SK-N-SH (cell line): ENCODE measurements at regions not wholly inside any gene's neighbourhood (a gene's known extent, or its start where the extent isn't known, plus 50 kb on each side); places are given as distances from the start of the nearest gene placed in this dataset.
A peak's percentile ranks its signal among the peaks of the same experiment; 100 is the strongest.

Experiments used
- CTCF ChIA-PET: fragments of 300-600, 350-600 bp; formaldehyde crosslinking; extraction: SDS; loops from one replicate; lab custom pipeline; 2021; lab: Yijun Ruan, JAX
- POLR2A ChIA-PET: fragments of 350-600 bp; sonication (Branson Sonifier 250); formaldehyde crosslinking; extraction: SDS; loops from one replicate; lab custom pipeline; 2020; ENCODE audit warnings: antibody characterized with exemption, inconsistent platforms; lab: Yijun Ruan, JAX
- DNase-seq: peaks from one replicate; pipeline ENCODE4 v3.0.0; 2012
- H2AFZ ChIP-seq: fragments of 200-600 bp; sonication (generic); 2 replicates; pipeline ENCODE4 v1.8.1; 2016; ENCODE audit warnings: antibody characterized with exemption, mild to moderate bottlenecking, low read depth
- H3F3A ChIP-seq: fragments of 200-600 bp; sonication (generic); replicated peaks from 2 replicates; pipeline ENCODE3; 2016; ENCODE audit warnings: antibody characterized with exemption, mild to moderate bottlenecking; ENCODE audit not compliant: insufficient read depth
- H3K27ac ChIP-seq, 2 experiments: fragments of 200-500 bp in 1 of 2; fragments of 200-600 bp in 1 of 2; sonication (Bioruptor generic) in 1 of 2; sonication (generic), shearing (Covaris generic) in 1 of 2; 2 replicates each; pipeline versions ENCODE4 v1.5.1 to v1.6.1; 2014 to 2016; ENCODE audit warnings: low read depth in 2 of 2, inconsistent platforms in 1 of 2, low read length in 1 of 2, mild to moderate bottlenecking in 1 of 2, mixed read lengths in 1 of 2
- H3K27me3 ChIP-seq: fragments of 200-600 bp; sonication (generic), shearing (Covaris generic); 2 replicates; pipeline ENCODE4 v1.6.1; 2016; ENCODE audit warnings: mixed run types; ENCODE audit not compliant: insufficient read depth
- H3K36me3 ChIP-seq, 2 experiments: fragments of 200-500 bp in 1 of 2; fragments of 200-600 bp in 1 of 2; sonication (Bioruptor generic) in 1 of 2; sonication (generic) in 1 of 2; replicated peaks in 1 of 2; 2 replicates each; pipeline versions ENCODE3 to v1.5.1; 2014 to 2016; ENCODE audit warnings: low read length in 1 of 2, mild to moderate bottlenecking in 1 of 2; ENCODE audit not compliant: insufficient read depth in 2 of 2, control insufficient read depth in 1 of 2
- H3K4me1 ChIP-seq, 2 experiments: fragments of 200-500 bp in 1 of 2; fragments of 200-600 bp in 1 of 2; sonication (Bioruptor generic) in 1 of 2; sonication (generic), shearing (Covaris generic) in 1 of 2; 2 replicates each; pipeline versions ENCODE4 v1.5.1 to v1.6.1; 2014 to 2016; ENCODE audit warnings: low read depth in 1 of 2, low read length in 1 of 2, mixed run types in 1 of 2; ENCODE audit not compliant: insufficient read depth in 2 of 2, control insufficient read depth in 1 of 2
- H3K4me2 ChIP-seq: fragments of 200-600 bp; sonication (generic), shearing (Covaris generic); 2 replicates; pipeline ENCODE4 v1.6.1; 2017; ENCODE audit warnings: mixed run types
- H3K4me3 ChIP-seq, 2 experiments: fragments of 200-500 bp in 1 of 2; fragments of 200-600 bp in 1 of 2; sonication (Bioruptor generic) in 1 of 2; sonication (generic), shearing (Covaris generic) in 1 of 2; 2 replicates each; pipeline versions ENCODE4 v1.5.1 to v1.8.1; 2014 to 2016; ENCODE audit warnings: low read depth in 2 of 2, inconsistent platforms in 1 of 2, low read length in 1 of 2, mild to moderate bottlenecking in 1 of 2, mixed read lengths in 1 of 2, moderate library complexity in 1 of 2
- H3K79me2 ChIP-seq: fragments of 200-600 bp; sonication (generic); 2 replicates; pipeline ENCODE4 v1.8.1; 2017; ENCODE audit warnings: mild to moderate bottlenecking; ENCODE audit not compliant: insufficient read depth
- H3K9ac ChIP-seq: fragments of 200-600 bp; sonication (generic); 2 replicates; pipeline ENCODE4 v1.6.1; 2017; ENCODE audit warnings: mixed run types
- H3K9me2 ChIP-seq: fragments of 200-600 bp; sonication (generic); 2 replicates; pipeline ENCODE4 v1.6.1; 2017; ENCODE audit warnings: mixed run types
- H3K9me3 ChIP-seq: fragments of 200-600 bp; sonication (generic); 2 replicates; pipeline ENCODE4 v1.6.1; 2017; ENCODE audit warnings: mixed run types, mild to moderate bottlenecking, moderate library complexity
- H4K20me1 ChIP-seq: fragments of 200-600 bp; sonication (generic); 2 replicates; pipeline ENCODE4 v1.6.1; 2017; ENCODE audit warnings: mild to moderate bottlenecking, mixed run types; ENCODE audit not compliant: insufficient read depth
- ELF1 ChIP-seq: IDR thresholded peaks from 2 replicates; pipeline ENCODE4 v1.4.0; 2012
- FOSL2 ChIP-seq: IDR thresholded peaks from 2 replicates; pipeline ENCODE4 v1.4.0; 2012; ENCODE audit warnings: low read depth, mild to moderate bottlenecking, moderate library complexity, borderline replicate concordance
- FOXM1 ChIP-seq: IDR thresholded peaks from 2 replicates; pipeline ENCODE4 v1.4.0; 2012; ENCODE audit warnings: low read depth, mild to moderate bottlenecking
- GABPA ChIP-seq: IDR thresholded peaks from 2 replicates; pipeline ENCODE4 v1.4.0; 2012; ENCODE audit warnings: low read depth, mild to moderate bottlenecking
- NRF1 ChIP-seq: IDR thresholded peaks from 2 replicates; pipeline ENCODE4 v1.6.1; 2012; ENCODE audit warnings: low read depth, mild to moderate bottlenecking, low read length
- PBX3 ChIP-seq: IDR thresholded peaks from 2 replicates; pipeline ENCODE4; 2012
- REST ChIP-seq: IDR thresholded peaks from 2 replicates; pipeline ENCODE4 v1.6.1; 2012; ENCODE audit warnings: mild to moderate bottlenecking, low read depth, low read length, moderate library complexity
- SIN3A ChIP-seq: IDR thresholded peaks from 2 replicates; pipeline ENCODE4 v1.6.1; 2012; ENCODE audit warnings: low read depth, mild to moderate bottlenecking, low read length, moderate library complexity, borderline replicate concordance
- TEAD4 ChIP-seq: IDR thresholded peaks from 2 replicates; pipeline ENCODE4 v1.4.0; 2012; ENCODE audit warnings: mild to moderate bottlenecking, borderline replicate concordance; ENCODE audit not compliant: insufficient read depth
- USF2 ChIP-seq: fragments of 150-350 bp; IDR thresholded peaks from 2 replicates; pipeline ENCODE4 v1.6.1; 2017; ENCODE audit warnings: antibody characterized with exemption, low read length, low read depth, borderline replicate concordance
- YY1 ChIP-seq: IDR thresholded peaks from 2 replicates; pipeline ENCODE4 v1.4.0; 2012; ENCODE audit warnings: low read depth, mild to moderate bottlenecking
- WGBS: methylation state at CpG from one replicate; pipeline ENCODE4 v1.1.6; 2017; ENCODE audit warnings: low lambda C conversion rate; 5-methylcytosine and 5-hydroxymethylcytosine counted together
- TF ChIP-seq, protein P1 (sequence below): fragments of 200-600 bp; sonication (generic); IDR thresholded peaks from 2 replicates; pipeline ENCODE4 v1.6.1; 2017; ENCODE audit warnings: antibody characterized with exemption, mild to moderate bottlenecking, moderate library complexity
- TF ChIP-seq, protein P2 (sequence below): fragments of 150-350 bp; IDR thresholded peaks from 2 replicates; pipeline ENCODE4 v1.6.1; 2016; ENCODE audit warnings: mild to moderate bottlenecking, low read depth, low read length

GRCh38 chr1:209045331-209046057 lies 538.0 kb upstream of the CAMK1G start:
- H3K4me2 ChIP-seq, result no peak overlapping the region
- H3K9me3 ChIP-seq, result no peaks in the 10 kb centered on the region
- no peak overlapping the region for H2AFZ ChIP-seq
- CTCF ChIA-PET, result interaction anchor here (0.9 kb wide), 1 partner anchor 157 kb away, joined by 3 read pairs; no protein-coding TSS in a partner anchor
- peaks cover 4 to 8% of the 10 kb centered on the region in 2 experiments; a peak in 3 of 4 replicates for H3K4me1 ChIP-seq
- no peaks in the 10 kb centered on the region for H3K27me3 ChIP-seq
- H3K27ac ChIP-seq, result no peak overlapping the region
- no peaks in the 10 kb centered on the region for H4K20me1 ChIP-seq
- H3K36me3 ChIP-seq, result no peaks in the 10 kb centered on the region
- H3K79me2 ChIP-seq, result no peaks in the 10 kb centered on the region
- H3K9me2 ChIP-seq, result no peaks in the 10 kb centered on the region
- no peak overlapping the region for H3K4me3 ChIP-seq
- WGBS, result 77% methylated on average over 4 of the region's 4 CpGs
- no peak overlapping the region for H3K9ac ChIP-seq
- H3F3A ChIP-seq, result no peaks in the 10 kb centered on the region
- POLR2A ChIA-PET, result no interaction called here
- no peak for DNase-seq
- peak; percentile 16; the same call in 1 of the 2 replicates for TF ChIP-seq FOSL2
- TF ChIP-seq, protein P1, sequence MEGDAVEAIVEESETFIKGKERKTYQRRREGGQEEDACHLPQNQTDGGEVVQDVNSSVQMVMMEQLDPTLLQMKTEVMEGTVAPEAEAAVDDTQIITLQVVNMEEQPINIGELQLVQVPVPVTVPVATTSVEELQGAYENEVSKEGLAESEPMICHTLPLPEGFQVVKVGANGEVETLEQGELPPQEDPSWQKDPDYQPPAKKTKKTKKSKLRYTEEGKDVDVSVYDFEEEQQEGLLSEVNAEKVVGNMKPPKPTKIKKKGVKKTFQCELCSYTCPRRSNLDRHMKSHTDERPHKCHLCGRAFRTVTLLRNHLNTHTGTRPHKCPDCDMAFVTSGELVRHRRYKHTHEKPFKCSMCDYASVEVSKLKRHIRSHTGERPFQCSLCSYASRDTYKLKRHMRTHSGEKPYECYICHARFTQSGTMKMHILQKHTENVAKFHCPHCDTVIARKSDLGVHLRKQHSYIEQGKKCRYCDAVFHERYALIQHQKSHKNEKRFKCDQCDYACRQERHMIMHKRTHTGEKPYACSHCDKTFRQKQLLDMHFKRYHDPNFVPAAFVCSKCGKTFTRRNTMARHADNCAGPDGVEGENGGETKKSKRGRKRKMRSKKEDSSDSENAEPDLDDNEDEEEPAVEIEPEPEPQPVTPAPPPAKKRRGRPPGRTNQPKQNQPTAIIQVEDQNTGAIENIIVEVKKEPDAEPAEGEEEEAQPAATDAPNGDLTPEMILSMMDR, result no peak

- H3K9me2 ChIP-seq, result no peaks in the 10 kb centered on the region
- H2AFZ ChIP-seq, result no peak overlapping the region
- H3K9ac ChIP-seq, result no peak overlapping the region
- 76% methylated on average over 1 of the region's 1 CpG for WGBS
- TF ChIP-seq ELF1 (no peak), REST (no peak), USF2 (no peak), GABPA (no peak), PBX3 (no peak), YY1 (no peak), FOSL2 (no peak), NRF1 (no peak), SIN3A (no peak), TEAD4 (no peak), FOXM1 (no peak)
- TF ChIP-seq, protein P2, sequence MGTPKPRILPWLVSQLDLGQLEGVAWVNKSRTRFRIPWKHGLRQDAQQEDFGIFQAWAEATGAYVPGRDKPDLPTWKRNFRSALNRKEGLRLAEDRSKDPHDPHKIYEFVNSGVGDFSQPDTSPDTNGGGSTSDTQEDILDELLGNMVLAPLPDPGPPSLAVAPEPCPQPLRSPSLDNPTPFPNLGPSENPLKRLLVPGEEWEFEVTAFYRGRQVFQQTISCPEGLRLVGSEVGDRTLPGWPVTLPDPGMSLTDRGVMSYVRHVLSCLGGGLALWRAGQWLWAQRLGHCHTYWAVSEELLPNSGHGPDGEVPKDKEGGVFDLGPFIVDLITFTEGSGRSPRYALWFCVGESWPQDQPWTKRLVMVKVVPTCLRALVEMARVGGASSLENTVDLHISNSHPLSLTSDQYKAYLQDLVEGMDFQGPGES, result no peak
- TF ChIP-seq, all 33 proteins: peak for 0
- Histone ChIP-seq H3K9me3 (no peaks in the 10 kb centered on the region), H3F3A (no peaks in the 10 kb centered on the region), H3K4me3 (no peak overlapping the region), H3K4me1 (peaks cover 4 to 8% of the 10 kb centered on the region in 2 experiments; a peak in 3 of 4 replicates), H3K36me3 (no peaks in the 10 kb centered on the region), H3K4me2 (no peak overlapping the region), H3K27me3 (no peaks in the 10 kb centered on the region), H3K27ac (no peak overlapping the region), H3K79me2 (no peaks in the 10 kb centered on the region), H4K20me1 (no peaks in the 10 kb centered on the region)
- DNase-seq, result no peak
- CTCF ChIA-PET, result no interaction called here
- POLR2A ChIA-PET, result no interaction called here
Observed at GRCh38 chr1:209046058-209046417, 537.5 kb upstream of the CAMK1G start.
